ENCODE measurements at regions not wholly inside any gene's neighbourhood (a gene's known extent, or its start where the extent isn't known, plus 50 kb on each side); places are given as distances from the start of the nearest gene placed in this dataset.

- no peak for TF ChIP-seq CTCF (IDR thresholded peaks at IDR 0.05; ENCODE audit: insufficient read depth, low read length, missing control alignments)
- CTCF ChIA-PET, result no interaction called here
- H3K4me3 ChIP-seq (ENCODE audit: low read depth, low read length), result no peak overlapping the region
- POLR2A ChIA-PET, result no interaction called here
- no peak for DNase-seq (ENCODE audit: low read depth, low spot score)
These were observed 603.7 kb upstream of the GCFC2 start for GRCh38 chr2:76314271-76315020.

GRCh38 chr2:76312236-76312635 lies 601.5 kb upstream of the GCFC2 start:
- TF ChIP-seq CTCF (IDR thresholded peaks at IDR 0.05; ENCODE audit: insufficient read depth, low read length, missing control alignments), result no peak
- no peak for DNase-seq (ENCODE audit: low read depth, low spot score)
- no peak overlapping the region for H3K4me3 ChIP-seq (ENCODE audit: low read depth, low read length)
- ChIA-PET POLR2A (no interaction called here), CTCF (no interaction called here)

GRCh38 chr2:76311728-76312127 lies 601.0 kb upstream of the GCFC2 start:
- DNase-seq (ENCODE audit: low read depth, low spot score), result no peak
- TF ChIP-seq CTCF (IDR thresholded peaks at IDR 0.05; ENCODE audit: insufficient read depth, low read length, missing control alignments), result no peak
- ChIA-PET POLR2A (no interaction called here), CTCF (no interaction called here)
- H3K4me3 ChIP-seq (ENCODE audit: low read depth, low read length), result no peak overlapping the region

- POLR2A ChIA-PET, result no interaction called here
- CTCF ChIA-PET, result no interaction called here
- no peak for TF ChIP-seq CTCF (IDR thresholded peaks at IDR 0.05; ENCODE audit: insufficient read depth, low read length, missing control alignments)
- H3K4me3 ChIP-seq (ENCODE audit: low read depth, low read length), result no peak overlapping the region
- DNase-seq (ENCODE audit: low read depth, low spot score), result no peak
These were observed 600.3 kb upstream of the GCFC2 start for GRCh38 chr2:76310894-76311633.

GRCh38 chr2:76307495-76307894 lies 596.8 kb upstream of the GCFC2 start:
- DNase-seq (ENCODE audit: low read depth, low spot score), result no peak
- H3K4me3 ChIP-seq (ENCODE audit: low read depth, low read length), result no peak overlapping the region
- ChIA-PET POLR2A (no interaction called here), CTCF (no interaction called here)
- TF ChIP-seq CTCF (IDR thresholded peaks at IDR 0.05; ENCODE audit: insufficient read depth, low read length, missing control alignments), result no peak

- DNase-seq (ENCODE audit: low read depth, low spot score), result no peak
- ChIA-PET CTCF (no interaction called here), POLR2A (no interaction called here)
- no peak overlapping the region for H3K4me3 ChIP-seq (ENCODE audit: low read depth, low read length)
- TF ChIP-seq CTCF (IDR thresholded peaks at IDR 0.05; ENCODE audit: insufficient read depth, low read length, missing control alignments), result no peak
These were observed 587.3 kb upstream of the GCFC2 start for GRCh38 chr2:76298041-76298440.
